AG09319 (cell line): ENCODE measurements at regions not wholly inside any gene's neighbourhood (a gene's known extent, or its start where the extent isn't known, plus 50 kb on each side); places are given as distances from the start of the nearest gene placed in this dataset.

ENCODE experiments used
- DNase-seq: peaks from one replicate; pipeline ENCODE4 v3.0.0-alpha.2; 2010; ENCODE audit warnings: low read depth; ENCODE audit errors: extremely low read depth
- TF ChIP-seq, protein P1 (sequence below): IDR thresholded peaks from 2 replicates; pipeline ENCODE4 v1.5.1; 2011; ENCODE audit warnings: low read depth, mild to moderate bottlenecking, inconsistent platforms, low read length, moderate library complexity

DNA sequence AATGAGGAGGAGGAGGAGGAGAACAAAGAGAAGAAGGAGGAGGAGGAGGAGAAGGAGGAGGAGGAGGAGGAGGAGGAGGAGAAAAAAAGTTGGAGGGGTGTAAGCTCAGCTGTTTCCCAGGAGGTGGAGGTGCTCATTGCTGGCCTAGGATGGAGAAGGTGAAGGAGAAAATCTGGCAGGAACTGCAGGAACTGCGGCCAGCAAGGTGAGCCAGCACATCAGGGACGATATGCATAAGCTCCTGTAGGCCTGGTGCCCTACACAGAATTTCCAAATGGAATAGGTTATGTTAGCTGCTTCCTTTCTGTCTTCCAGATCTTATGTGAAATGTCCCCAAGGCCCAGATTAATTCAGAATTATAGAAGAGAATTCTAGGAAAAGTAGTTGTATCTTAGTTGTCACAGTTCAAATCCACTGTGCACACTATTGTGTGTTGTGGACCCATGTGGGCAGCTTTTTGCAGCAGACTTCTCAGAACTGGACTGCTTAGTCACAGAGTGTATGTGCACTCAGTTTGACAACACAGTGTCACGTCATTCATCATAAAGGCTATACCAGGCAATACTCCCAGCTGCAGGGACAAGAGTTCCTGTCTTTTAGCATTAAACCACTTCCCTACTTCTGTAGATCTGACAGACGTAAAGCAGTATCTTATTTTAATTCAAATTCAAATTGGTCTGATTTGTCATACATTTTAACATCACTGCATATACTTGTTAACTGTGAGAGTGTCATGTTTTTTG, 303.7 kb downstream of the HLX start:
- no peak for DNase-seq

DNA sequence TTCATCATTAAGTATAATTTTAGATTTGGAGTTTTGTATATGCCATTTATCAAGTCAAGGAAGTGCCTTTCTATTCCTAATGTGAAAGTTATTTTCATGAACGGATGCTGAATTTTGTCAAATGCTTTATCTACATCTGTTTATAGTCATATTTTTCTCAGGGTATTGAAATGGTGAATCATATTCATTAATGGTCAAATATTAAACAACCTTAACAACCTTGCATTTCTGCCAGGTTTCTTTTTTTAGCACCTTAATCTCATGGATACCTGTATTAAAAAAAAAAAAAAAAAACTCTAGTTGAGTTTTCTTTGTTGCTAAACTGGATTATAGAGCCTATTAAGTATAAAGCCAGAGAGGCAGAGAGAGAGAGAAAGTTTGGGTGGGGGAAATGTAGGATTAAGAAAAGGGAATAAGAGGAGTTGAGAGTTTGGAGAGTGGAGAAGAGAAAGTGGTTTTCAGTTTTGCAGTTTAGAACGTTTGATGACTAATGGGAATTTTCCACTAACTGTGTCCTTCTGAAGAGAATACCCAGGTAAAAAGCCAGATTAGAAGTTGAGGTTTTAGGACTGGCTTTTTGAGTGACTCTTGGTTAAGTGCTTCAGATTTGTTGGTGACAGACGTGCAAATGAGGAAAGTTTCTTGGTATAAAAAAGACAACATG, 305.0 kb downstream of the HLX start:
- TF ChIP-seq, protein P1, sequence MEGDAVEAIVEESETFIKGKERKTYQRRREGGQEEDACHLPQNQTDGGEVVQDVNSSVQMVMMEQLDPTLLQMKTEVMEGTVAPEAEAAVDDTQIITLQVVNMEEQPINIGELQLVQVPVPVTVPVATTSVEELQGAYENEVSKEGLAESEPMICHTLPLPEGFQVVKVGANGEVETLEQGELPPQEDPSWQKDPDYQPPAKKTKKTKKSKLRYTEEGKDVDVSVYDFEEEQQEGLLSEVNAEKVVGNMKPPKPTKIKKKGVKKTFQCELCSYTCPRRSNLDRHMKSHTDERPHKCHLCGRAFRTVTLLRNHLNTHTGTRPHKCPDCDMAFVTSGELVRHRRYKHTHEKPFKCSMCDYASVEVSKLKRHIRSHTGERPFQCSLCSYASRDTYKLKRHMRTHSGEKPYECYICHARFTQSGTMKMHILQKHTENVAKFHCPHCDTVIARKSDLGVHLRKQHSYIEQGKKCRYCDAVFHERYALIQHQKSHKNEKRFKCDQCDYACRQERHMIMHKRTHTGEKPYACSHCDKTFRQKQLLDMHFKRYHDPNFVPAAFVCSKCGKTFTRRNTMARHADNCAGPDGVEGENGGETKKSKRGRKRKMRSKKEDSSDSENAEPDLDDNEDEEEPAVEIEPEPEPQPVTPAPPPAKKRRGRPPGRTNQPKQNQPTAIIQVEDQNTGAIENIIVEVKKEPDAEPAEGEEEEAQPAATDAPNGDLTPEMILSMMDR, result no peak
- DNase-seq, result no peak

More for the DNA sequence above, 303.7 kb downstream of the HLX start:
- TF ChIP-seq, protein P1, result no peak

DNA sequence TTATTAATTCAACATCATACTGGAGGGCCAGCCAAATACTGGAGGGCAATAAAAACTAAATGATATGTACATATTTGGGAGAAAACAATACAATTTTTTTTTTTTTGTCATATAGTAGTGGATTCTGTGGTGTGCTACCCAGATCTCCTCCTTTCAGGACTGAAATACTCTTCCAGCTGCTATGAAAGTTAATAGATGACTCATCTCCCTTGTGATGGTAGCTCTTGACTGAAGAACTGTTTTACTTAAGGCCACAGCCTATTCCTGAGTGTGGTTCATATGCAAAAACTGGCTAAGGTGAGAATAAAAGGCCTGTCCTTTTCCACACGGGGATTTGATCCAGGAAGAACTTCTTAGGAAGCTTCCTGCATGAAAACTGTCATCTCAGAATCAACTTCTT, 307.9 kb downstream of the HLX start:
- TF ChIP-seq, protein P1, result no peak
- no peak for DNase-seq

DNA sequence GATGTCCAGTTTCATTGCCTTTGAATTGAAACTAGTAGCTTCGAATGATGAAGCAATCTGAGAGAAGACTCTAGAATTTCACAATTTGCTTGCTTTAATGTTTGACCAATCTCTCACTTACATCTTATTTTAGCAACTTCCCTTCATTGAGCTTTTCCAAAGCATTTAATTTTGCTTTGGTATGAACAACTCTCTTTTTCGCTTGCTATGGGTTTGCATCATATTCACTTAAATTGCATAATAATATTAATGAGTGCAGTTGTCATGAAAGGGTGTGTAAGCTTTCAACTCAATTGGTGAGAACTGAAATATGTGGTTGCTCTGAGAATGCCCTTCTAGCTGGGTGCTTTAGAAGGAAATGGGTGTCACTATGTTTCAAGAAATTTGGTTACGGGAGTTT, 309.2 kb downstream of the HLX start:
- DNase-seq, result no peak
- TF ChIP-seq, protein P1, result no peak

DNA sequence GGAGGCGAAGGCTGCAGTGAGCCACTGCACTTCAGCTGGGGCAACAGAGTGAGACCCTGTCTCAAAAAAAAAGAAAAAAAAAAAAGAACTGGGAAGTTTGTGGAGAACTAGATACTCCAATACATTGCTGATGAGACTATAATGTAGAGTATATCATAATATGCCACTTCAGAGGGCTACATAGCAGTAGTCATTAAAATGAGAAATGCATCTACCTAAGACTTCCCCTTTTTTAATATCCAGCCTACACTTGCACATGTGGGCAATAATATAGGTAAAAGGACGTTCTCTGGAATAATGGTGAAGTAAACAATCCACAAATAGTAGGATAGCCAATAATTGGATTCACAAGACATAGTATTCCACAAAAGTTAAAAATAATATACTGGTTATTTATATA, 311.0 kb downstream of the HLX start:
- no peak for DNase-seq
- TF ChIP-seq, protein P1, result no peak

DNA sequence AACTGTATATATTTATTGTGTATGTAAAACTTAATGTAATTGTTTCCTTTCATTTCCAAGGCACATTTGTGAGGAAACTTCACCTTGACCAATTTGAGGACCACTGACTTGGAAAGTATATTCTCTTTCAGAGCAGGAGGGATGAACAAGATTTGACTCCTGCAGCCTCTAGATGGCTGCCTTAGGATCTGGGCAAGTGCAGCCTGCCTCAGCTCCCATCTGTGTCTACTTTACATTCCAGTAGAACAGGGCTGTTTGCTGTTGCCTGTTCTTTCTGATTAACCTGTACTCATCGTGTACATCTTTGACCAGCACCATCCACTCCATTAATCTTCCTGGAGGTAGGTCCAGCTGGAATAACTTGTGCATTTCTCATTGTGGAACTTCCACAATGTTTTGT, 312.8 kb downstream of the HLX start:
- TF ChIP-seq, protein P1, result no peak
- no peak for DNase-seq

DNA sequence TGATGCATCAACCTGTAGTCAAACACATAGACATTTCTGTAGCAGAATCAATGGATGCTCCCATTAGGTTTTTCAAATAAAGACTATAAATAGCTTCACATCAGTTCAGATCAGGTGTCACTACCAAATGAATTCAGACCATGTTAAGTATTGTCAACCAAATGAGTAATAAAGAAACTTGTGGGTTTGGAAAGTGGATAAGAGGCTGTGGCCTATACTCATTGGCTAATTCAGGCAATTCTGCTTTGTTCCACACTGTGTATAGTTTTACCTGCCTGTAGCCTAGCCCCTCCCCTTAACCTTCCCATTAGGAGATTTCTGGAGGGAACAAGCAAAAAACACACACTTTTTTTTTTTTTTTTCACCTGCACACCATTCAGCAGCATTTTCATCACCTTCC, 321.2 kb downstream of the HLX start:
- no peak for DNase-seq
- TF ChIP-seq, protein P1, result no peak
